Superior temporal gyrus (tissue), 1 donor: ENCODE measurements at regions not wholly inside any gene's neighbourhood (a gene's known extent, or its start where the extent isn't known, plus 50 kb on each side); places are given as distances from the start of the nearest gene placed in this dataset.

ENCODE experiments used
- DNase-seq: peaks from one replicate; pipeline ENCODE4 v3.0.0-alpha.2; 2016; ENCODE audit errors: extremely low spot score

GRCh38 chr3:132189601-132190000 lies 127.6 kb upstream of the ACP3 start:
- DNase-seq = no peak

- DNase-seq = no peak
These were observed 121.1 kb upstream of the ACP3 start for GRCh38 chr3:132196113-132196512.

- DNase-seq = peak; percentile 17
These were observed 118.7 kb upstream of the ACP3 start for GRCh38 chr3:132198516-132198915.

- no peak for DNase-seq
These were observed 117.8 kb upstream of the ACP3 start for GRCh38 chr3:132199451-132199850.

- no peak for DNase-seq
These were observed 114.6 kb upstream of the ACP3 start for GRCh38 chr3:132202586-132202985.

GRCh38 chr3:132203889-132204596 lies 113.2 kb upstream of the ACP3 start:
- no peak for DNase-seq

- DNase-seq = no peak
These were observed 111.6 kb upstream of the ACP3 start for GRCh38 chr3:132205609-132206008.

- no peak for DNase-seq
These were observed 107.4 kb upstream of the ACP3 start for GRCh38 chr3:132209855-132210254.

GRCh38 chr3:132210476-132211346 lies 106.5 kb upstream of the ACP3 start:
- DNase-seq = no peak

- no peak for DNase-seq
These were observed 105.3 kb upstream of the ACP3 start for GRCh38 chr3:132211896-132212295.

GRCh38 chr3:132218817-132219755 lies 98.1 kb upstream of the ACP3 start:
- DNase-seq = no peak

- no peak for DNase-seq
These were observed 96.2 kb upstream of the ACP3 start for GRCh38 chr3:132220986-132221385.

- no peak for DNase-seq
These were observed 94.2 kb upstream of the ACP3 start for GRCh38 chr3:132222868-132223538.

GRCh38 chr3:132225664-132226063 lies 91.5 kb upstream of the ACP3 start:
- DNase-seq = no peak

GRCh38 chr3:132228923-132229322 lies 88.3 kb upstream of the ACP3 start:
- no peak for DNase-seq

GRCh38 chr3:132229641-132230040 lies 87.6 kb upstream of the ACP3 start:
- no peak for DNase-seq

GRCh38 chr3:132230156-132231000 lies 86.8 kb upstream of the ACP3 start:
- no peak for DNase-seq

GRCh38 chr3:132231633-132232032 lies 85.6 kb upstream of the ACP3 start:
- DNase-seq = no peak

- DNase-seq = peak; percentile 31
These were observed 84.9 kb upstream of the ACP3 start for GRCh38 chr3:132232231-132232792.
